Activated effector memory CD4-positive, alpha-beta T cell treated with anti-CD3 and anti-CD28 coated beads, Interleukin-2, amount 50 U/mL, for 16 hours (primary cell): ENCODE measurements at regions not wholly inside any gene's neighbourhood (a gene's known extent, or its start where the extent isn't known, plus 50 kb on each side); places are given as distances from the start of the nearest gene placed in this dataset.

ENCODE experiments used
- DNase-seq: peaks from one replicate; pipeline ENCODE4 v3.0.0-alpha.2; 2020

- no peak for DNase-seq
Measured at GRCh38 chr4:77538574-77539157, 67.0 kb upstream of the CXCL13 start.
